Colonic mucosa (tissue), 4 donors: ENCODE measurements at regions not wholly inside any gene's neighbourhood (a gene's known extent, or its start where the extent isn't known, plus 50 kb on each side); places are given as distances from the start of the nearest gene placed in this dataset.

Source experiments
- DNase-seq: peaks from one replicate; pipeline ENCODE4 v3.0.0-alpha.2; 2020
- H3K27ac ChIP-seq: fragments of 200-600 bp; one replicate; pipeline ENCODE4 v1.8.0; 2021
- H3K27me3 ChIP-seq: fragments of 200-600 bp; one replicate; pipeline ENCODE4 v1.8.0; 2021
- H3K36me3 ChIP-seq: fragments of 200-600 bp; one replicate; pipeline ENCODE4 v1.8.0; 2021
- H3K4me1 ChIP-seq: fragments of 200-600 bp; one replicate; pipeline ENCODE4 v1.8.0; 2021; ENCODE audit warnings: mild to moderate bottlenecking
- H3K4me3 ChIP-seq: fragments of 200-600 bp; one replicate; pipeline ENCODE4 v1.8.0; 2021
- H3K9ac ChIP-seq, 2 donors: one replicate each; pipeline ENCODE4 v1.7.0; 2013; ENCODE audit warnings: control low read depth in 2 of 2, low read depth in 2 of 2, low read length in 2 of 2
- H3K9me3 ChIP-seq: fragments of 200-600 bp; one replicate; pipeline ENCODE4 v1.8.0; 2021
- CTCF ChIP-seq: fragments of 200-600 bp; IDR thresholded peaks from one replicate; pipeline ENCODE4 v1.8.0; 2022; ENCODE audit warnings: antibody characterized with exemption, mild to moderate bottlenecking
- intact Hi-C: fragments of 100-400 bp; cut with DNase I; formaldehyde crosslinking; loops from one replicate; pipeline ENCODE4 v1.14.1; 2022
- donor health status: healthy.
- donor health status: DM: no; HTN: no; CAD: no.
- donor health status: DM: no; HTN: no; CAD: no.

GRCh38 chrX:137999071-137999470 lies 433.1 kb downstream of the ZIC3 start:
- no peaks in the 10 kb centered on the region for H3K9me3 ChIP-seq
- no peak overlapping the region for H3K4me3 ChIP-seq
- intact Hi-C loops, result no loop called here
- no peaks in the 10 kb centered on the region for H3K4me1 ChIP-seq
- no peaks in the 10 kb centered on the region for H3K36me3 ChIP-seq
- H3K27ac ChIP-seq, result no peak overlapping the region
- no peaks in the 10 kb centered on the region for H3K27me3 ChIP-seq
- H3K9ac ChIP-seq, result no peak overlapping the region
- no peak for DNase-seq
- no peak for TF ChIP-seq CTCF

GRCh38 chrX:137999552-137999951 lies 433.6 kb downstream of the ZIC3 start:
- no peaks in the 10 kb centered on the region for H3K36me3 ChIP-seq
- intact Hi-C loops, result no loop called here
- H3K9ac ChIP-seq, result no peak overlapping the region
- DNase-seq, result no peak
- H3K4me3 ChIP-seq, result no peak overlapping the region
- no peaks in the 10 kb centered on the region for H3K9me3 ChIP-seq
- no peaks in the 10 kb centered on the region for H3K27me3 ChIP-seq
- no peak for TF ChIP-seq CTCF
- H3K4me1 ChIP-seq, result no peaks in the 10 kb centered on the region
- no peak overlapping the region for H3K27ac ChIP-seq

GRCh38 chrX:138001226-138001625 lies 435.3 kb downstream of the ZIC3 start:
- Histone ChIP-seq H3K27ac (no peak overlapping the region), H3K36me3 (no peaks in the 10 kb centered on the region), H3K27me3 (no peaks in the 10 kb centered on the region), H3K4me1 (no peaks in the 10 kb centered on the region), H3K9ac (no peak overlapping the region), H3K9me3 (no peaks in the 10 kb centered on the region), H3K4me3 (no peak overlapping the region)
- TF ChIP-seq CTCF, result no peak
- intact Hi-C loops, result no loop called here
- DNase-seq, result no peak

GRCh38 chrX:138006180-138006579 lies 440.3 kb downstream of the ZIC3 start:
- H3K36me3 ChIP-seq, result no peaks in the 10 kb centered on the region
- H3K27me3 ChIP-seq, result no peaks in the 10 kb centered on the region
- H3K4me3 ChIP-seq, result no peak overlapping the region
- TF ChIP-seq CTCF, result no peak
- DNase-seq, result no peak
- H3K9me3 ChIP-seq, result no peaks in the 10 kb centered on the region
- no peak overlapping the region for H3K9ac ChIP-seq
- intact Hi-C loops, result no loop called here
- no peak overlapping the region for H3K27ac ChIP-seq
- no peaks in the 10 kb centered on the region for H3K4me1 ChIP-seq

- no peak for TF ChIP-seq CTCF
- intact Hi-C loops, result no loop called here
- H3K27me3 ChIP-seq, result no peaks in the 10 kb centered on the region
- no peak for DNase-seq
- no peak overlapping the region for H3K9ac ChIP-seq
- H3K9me3 ChIP-seq, result no peaks in the 10 kb centered on the region
- H3K4me3 ChIP-seq, result no peak overlapping the region
- no peak overlapping the region for H3K27ac ChIP-seq
- H3K4me1 ChIP-seq, result no peaks in the 10 kb centered on the region
- no peaks in the 10 kb centered on the region for H3K36me3 ChIP-seq
Observed at GRCh38 chrX:138008281-138008680, 442.4 kb downstream of the ZIC3 start.

- Histone ChIP-seq H3K27me3 (no peaks in the 10 kb centered on the region), H3K4me3 (no peak overlapping the region), H3K9me3 (no peaks in the 10 kb centered on the region), H3K4me1 (no peaks in the 10 kb centered on the region), H3K36me3 (no peaks in the 10 kb centered on the region), H3K27ac (no peak overlapping the region), H3K9ac (no peak overlapping the region)
- no peak for DNase-seq
- intact Hi-C loops, result no loop called here
- TF ChIP-seq CTCF, result no peak
Observed at GRCh38 chrX:138011468-138011867, 445.5 kb downstream of the ZIC3 start.
